K562 (cell line): ENCODE measurements at regions not wholly inside any gene's neighbourhood (a gene's known extent, or its start where the extent isn't known, plus 50 kb on each side); places are given as distances from the start of the nearest gene placed in this dataset.

ENCODE experiments used
- ATAC-seq: fragments of 200-7000 bp; cut with Tn5 transposase; 3 replicates; pipeline ENCODE4 v1.9.1; 2020; ENCODE audit warnings: moderate library complexity
- BruUV-seq: library from RNA; stranded (reverse); fragments of 400-500 nt; replicated peaks from 2 replicates; lab custom pipeline; 2021; lab: Mats Ljungman, UMichigan
- CTCF ChIA-PET: fragments of 300-600 bp; formaldehyde crosslinking; extraction: SDS; loops from one replicate; lab custom pipeline; 2021; ENCODE audit warnings: low intra/inter-chr PET ratio; lab: Yijun Ruan, JAX
- POLR2A ChIA-PET: fragments of 300-600, 350-650 bp; sonication (Branson Sonifier 250); formaldehyde crosslinking; extraction: SDS; loops from one replicate; lab custom pipeline; 2021; ENCODE audit warnings: antibody characterized with exemption, inconsistent platforms; lab: Yijun Ruan, JAX
- DNase-seq, 4 experiments: peaks; one replicate each; pipeline versions ENCODE4 v3.0.0 to v3.0.0-alpha.2; 2011 to 2018; ENCODE audit warnings: low spot score in 3 of 4, mixed read lengths in 3 of 4; ENCODE audit errors: extremely low read depth in 1 of 4
- FAIRE-seq: peaks from 2 replicates; lab custom pipeline; 2011; peaks lifted over from hg19 to GRCh38; lab: Jason Lieb, UNC
- H2AFZ ChIP-seq: 2 replicates; pipeline ENCODE4 v1.6.0; 2011; ENCODE audit warnings: low read depth, low read length, control low read depth, inconsistent platforms
- H3K27ac ChIP-seq: fragments of 200-600 bp; 3 replicates; pipeline ENCODE4 v1.8.0; 2011; ENCODE audit warnings: low read depth, mild to moderate bottlenecking, control low read depth, inconsistent platforms, low read length, moderate library complexity, mixed read lengths; ENCODE audit errors: extremely low read depth
- H3K27me3 ChIP-seq, 2 experiments: fragments of 300-600 bp in 1 of 2; 2 replicates in 1 of 2; 3 replicates in 1 of 2; pipeline versions ENCODE4 v1.6.0 to v1.8.0; 2011; ENCODE audit warnings: inconsistent platforms in 2 of 2, low read length in 2 of 2, mild to moderate bottlenecking in 1 of 2, mixed read lengths in 1 of 2, moderate library complexity in 1 of 2; ENCODE audit not compliant: control insufficient read depth in 2 of 2, insufficient read depth in 2 of 2
- H3K36me3 ChIP-seq: fragments of 300-600 bp; 3 replicates; pipeline ENCODE4 v1.8.0; 2011; ENCODE audit warnings: mild to moderate bottlenecking, low read length, inconsistent platforms; ENCODE audit not compliant: control insufficient read depth, insufficient read depth
- H3K4me1 ChIP-seq, 2 experiments: fragments of 200-600 bp in 1 of 2; replicated peaks in 1 of 2; 2 replicates in 1 of 2; 3 replicates in 1 of 2; pipeline versions ENCODE4 v1.5.1 to v1.8.0; 2011; ENCODE audit warnings: inconsistent platforms in 2 of 2, low read length in 2 of 2, mild to moderate bottlenecking in 1 of 2, mixed read lengths in 1 of 2, moderate library complexity in 1 of 2; ENCODE audit not compliant: control insufficient read depth in 2 of 2, insufficient read depth in 2 of 2
- H3K4me2 ChIP-seq: 2 replicates; pipeline ENCODE4 v1.6.1; 2011; ENCODE audit warnings: low read length, control low read depth, inconsistent platforms, mixed read lengths; ENCODE audit not compliant: insufficient read depth
- H3K4me3 ChIP-seq: fragments of 200-600 bp; sonication (generic), shearing (Covaris generic); 2 replicates; pipeline ENCODE4 v1.5.1; 2016; ENCODE audit warnings: control low read depth, inconsistent platforms
- H3K79me2 ChIP-seq: fragments of 200-600 bp; 3 replicates; pipeline ENCODE4 v1.8.0; 2011; ENCODE audit warnings: low read length, inconsistent platforms; ENCODE audit not compliant: control insufficient read depth, insufficient read depth
- H3K9ac ChIP-seq, 2 experiments: 2 replicates each; pipeline versions ENCODE4 v1.6.0 to v1.6.1; 2011; ENCODE audit warnings: low read depth in 2 of 2, low read length in 2 of 2, control low read depth in 1 of 2, inconsistent platforms in 1 of 2, mild to moderate bottlenecking in 1 of 2, mixed read lengths in 1 of 2; ENCODE audit not compliant: insufficient read depth in 1 of 2
- H3K9me1 ChIP-seq: one replicate; pipeline ENCODE4 v1.6.0; 2011; ENCODE audit warnings: inconsistent platforms, mild to moderate bottlenecking, low read length, moderate library complexity; ENCODE audit not compliant: control insufficient read depth, insufficient read depth
- H3K9me3 ChIP-seq: replicated peaks from 2 replicates; pipeline ENCODE4 v1.5.1; 2011; ENCODE audit warnings: low read depth, low read length, inconsistent platforms; ENCODE audit not compliant: control insufficient read depth, insufficient read depth
- H4K20me1 ChIP-seq: replicated peaks from 2 replicates; pipeline ENCODE4 v1.6.1; 2011; ENCODE audit warnings: low read length, inconsistent platforms, mixed read lengths; ENCODE audit not compliant: control insufficient read depth, insufficient read depth
- GTF2E2 ChIP-seq: fragments of 200-800 bp; sonication (Bioruptor generic); IDR thresholded peaks from 2 replicates; pipeline ENCODE4 v1.6.1; 2016; ENCODE audit warnings: missing genetic modification characterization, missing compliant biosample characterization
- XRCC5 ChIP-seq: fragments of 200-400 bp; formaldehyde crosslinking; IDR thresholded peaks from 2 replicates; pipeline ENCODE4 v1.6.1; 2017; ENCODE audit warnings: low read depth, mild to moderate bottlenecking, low read length
- ZBTB9 ChIP-seq: fragments of 450-650 bp; formaldehyde crosslinking; IDR thresholded peaks from 2 replicates; pipeline ENCODE4 v1.4.0; 2020; ENCODE audit warnings: mild to moderate bottlenecking, moderate library complexity
- WGBS: fragments of 100-300 bp; shearing (Covaris generic); methylation state at CpG from one replicate; pipeline ENCODE4 v1.1.6; 2016; ENCODE audit warnings: low coverage, mixed read lengths; ENCODE audit not compliant: insufficient coverage; ENCODE audit errors: missing lambda C conversion rate; 5-methylcytosine and 5-hydroxymethylcytosine counted together
- in situ Hi-C: fragments of 300-500 bp; cut with MboI; formaldehyde crosslinking; loops from 4 replicates; pipeline ENCODE4 v1.15.0; 2018; ENCODE audit warnings: inconsistent platforms, mixed read lengths
- intact Hi-C: fragments of 100-400 bp; cut with micrococcal nuclease; formaldehyde crosslinking; loops from 2 replicates; pipeline ENCODE4 v1.14.2; 2022

GRCh38 chr4:26176598-26177149, 144.1 kb upstream of the RBPJ start:
- intact Hi-C loops, result no loop called here
- DNase-seq (no peak), FAIRE-seq (no peak), ATAC-seq (no peak)
- BruUV-seq, result no TSS peak
- no peak overlapping the region for H3K4me2 ChIP-seq
- no peak overlapping the region for H3K27ac ChIP-seq
- H3K9me3 ChIP-seq, result no peaks in the 10 kb centered on the region
- no peaks in the 10 kb centered on the region for H3K36me3 ChIP-seq
- peaks cover 12 to 33% of the 10 kb centered on the region in 2 experiments for H3K27me3 ChIP-seq
- CTCF ChIA-PET, result no interaction called here
- TF ChIP-seq ZBTB9 (CRISPR knock-in tag), result no peak
- H3K9ac ChIP-seq, result no peak overlapping the region
- H2AFZ ChIP-seq, result no peak overlapping the region
- H3K4me3 ChIP-seq, result no peak overlapping the region
- H3K4me1 ChIP-seq, result peaks cover 0 to 7% of the 10 kb centered on the region in 2 experiments; a peak in 2 of 5 replicates
- 1% methylated on average over 8 of the region's 8 CpGs for WGBS
- H3K9me1 ChIP-seq, result no peaks in the 10 kb centered on the region
- POLR2A ChIA-PET, result interaction anchor here (0.6 to 1.2 kb wide), 2 partner anchors 29 to 279 kb away, joined by 4 read pairs; no protein-coding TSS in a partner anchor
- no peaks in the 10 kb centered on the region for H3K79me2 ChIP-seq
- H4K20me1 ChIP-seq, result 0 out of 2 replicates have a peak, but pooled peaks cover 7% of the 10 kb centered on the region
- in situ Hi-C loops, result no loop called here

- Histone ChIP-seq H2AFZ (no peak overlapping the region), H3K27ac (no peak overlapping the region), H3K9me1 (no peaks in the 10 kb centered on the region), H3K36me3 (no peaks in the 10 kb centered on the region), H3K4me3 (no peak overlapping the region), H4K20me1 (0 out of 2 replicates have a peak, but pooled peaks cover 7% of the 10 kb centered on the region), H3K79me2 (no peaks in the 10 kb centered on the region), H3K9me3 (no peaks in the 10 kb centered on the region), H3K9ac (no peak overlapping the region), H3K27me3 (peaks cover 8 to 34% of the 10 kb centered on the region in 2 experiments; a peak in 4 of 5 replicates), H3K4me1 (peaks cover 0 to 3% of the 10 kb centered on the region in 2 experiments; a peak in 3 of 5 replicates), H3K4me2 (no peak overlapping the region)
- intact Hi-C loops (no loop called here), in situ Hi-C loops (no loop called here)
- no peak for DNase-seq
- POLR2A ChIA-PET, result no interaction called here
- ATAC-seq, result no peak
- WGBS, result 0% methylated on average over 6 of the region's 6 CpGs
- no peak for FAIRE-seq
- no peak for TF ChIP-seq GTF2E2 (tag)
- no peak for TF ChIP-seq XRCC5
- CTCF ChIA-PET, result no interaction called here
- no TSS peak for BruUV-seq
These were observed 142.0 kb upstream of the RBPJ start for GRCh38 chr4:26178854-26179253.
